T-helper 17 cell (primary cell): ENCODE measurements at regions not wholly inside any gene's neighbourhood (a gene's known extent, or its start where the extent isn't known, plus 50 kb on each side); places are given as distances from the start of the nearest gene placed in this dataset.

ENCODE experiments used
- ATAC-seq: fragments of 150-1000 bp; cut with Tn5 transposase; 2 replicates; pipeline ENCODE4 v1.10.0; 2021; ENCODE audit warnings: mild to moderate bottlenecking, moderate library complexity
- DNase-seq, 3 donors: peaks; one replicate each; pipeline versions ENCODE4 v3.0.0 to v3.0.0-alpha.2; 2020 to 2021
- H3K9me3 ChIP-seq: one replicate; pipeline ENCODE4 v1.7.0; 2013; ENCODE audit warnings: low read length, mild to moderate bottlenecking; ENCODE audit not compliant: control insufficient read depth, poor library complexity, severe bottlenecking
- H3K27ac Mint-ChIP-seq: one replicate; pipeline ENCODE4 v1.8.0; 2022; ENCODE audit warnings: mild to moderate bottlenecking, moderate library complexity, mixed read lengths
- H3K27me3 Mint-ChIP-seq: one replicate; pipeline ENCODE4 v1.8.0; 2022; ENCODE audit warnings: mixed read lengths
- H3K36me3 Mint-ChIP-seq: one replicate; pipeline ENCODE4 v1.8.0; 2022; ENCODE audit warnings: low read depth, mixed read lengths
- H3K4me1 Mint-ChIP-seq: one replicate; pipeline ENCODE4 v1.8.0; 2022; ENCODE audit warnings: mild to moderate bottlenecking, mixed read lengths
- H3K4me3 Mint-ChIP-seq: one replicate; pipeline ENCODE4 v1.8.0; 2022; ENCODE audit warnings: mild to moderate bottlenecking, moderate library complexity, mixed read lengths

DNA sequence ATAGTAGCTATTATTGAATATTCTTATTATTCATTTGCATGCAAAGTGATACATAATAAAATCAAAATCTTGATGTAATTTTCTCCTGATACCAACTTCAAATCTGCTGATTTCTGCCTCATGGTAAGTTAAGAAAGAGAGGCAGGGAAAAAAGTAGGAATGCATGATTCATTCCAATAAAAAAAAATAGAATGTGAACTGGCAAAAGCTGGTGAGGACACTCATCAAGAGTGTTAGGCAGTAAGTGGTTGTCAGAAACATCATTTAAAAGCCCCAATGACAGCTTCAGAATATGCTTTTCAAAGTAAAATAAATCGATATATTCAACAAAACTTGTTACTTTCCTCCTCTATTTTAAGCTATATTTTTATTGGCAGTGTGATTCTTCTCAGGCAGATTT lies 979.1 kb downstream of the TECRL start:
- no peaks in the 10 kb centered on the region for H3K36me3 Mint-ChIP-seq
- H3K27ac Mint-ChIP-seq: no peak overlapping the region
- no peaks in the 10 kb centered on the region for H3K4me1 Mint-ChIP-seq
- H3K27me3 Mint-ChIP-seq: no peaks in the 10 kb centered on the region
- ATAC-seq: no peak
- DNase-seq: no peak
- no peaks in the 10 kb centered on the region for H3K9me3 ChIP-seq
- H3K4me3 Mint-ChIP-seq: no peak overlapping the region

DNA sequence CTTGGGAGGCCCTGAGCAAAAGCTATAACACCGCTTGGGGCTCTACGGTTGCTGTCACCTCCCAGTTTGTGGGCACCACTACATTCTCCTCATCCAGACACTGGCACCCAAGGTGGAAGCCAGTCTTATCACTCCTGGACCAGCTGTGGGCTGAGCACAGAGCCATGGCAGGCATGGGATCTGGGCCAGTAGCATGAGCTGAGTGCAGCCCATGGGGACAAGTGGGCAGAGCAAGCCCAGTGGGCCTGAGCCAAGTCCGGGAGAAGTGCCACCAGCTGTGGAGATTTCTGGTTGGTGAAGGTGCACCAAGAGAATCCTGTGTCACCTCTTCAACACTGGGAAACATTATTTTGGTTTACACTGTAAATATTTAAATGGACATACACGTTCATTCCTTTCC lies 1013.0 kb downstream of the TECRL start:
- Mint-ChIP-seq H3K4me3 (no peak overlapping the region), H3K27ac (no peak overlapping the region), H3K36me3 (no peaks in the 10 kb centered on the region), H3K27me3 (no peaks in the 10 kb centered on the region), H3K4me1 (no peaks in the 10 kb centered on the region)
- DNase-seq (no peak), ATAC-seq (no peak)
- H3K9me3 ChIP-seq: peaks cover 4% of the 10 kb centered on the region

DNA sequence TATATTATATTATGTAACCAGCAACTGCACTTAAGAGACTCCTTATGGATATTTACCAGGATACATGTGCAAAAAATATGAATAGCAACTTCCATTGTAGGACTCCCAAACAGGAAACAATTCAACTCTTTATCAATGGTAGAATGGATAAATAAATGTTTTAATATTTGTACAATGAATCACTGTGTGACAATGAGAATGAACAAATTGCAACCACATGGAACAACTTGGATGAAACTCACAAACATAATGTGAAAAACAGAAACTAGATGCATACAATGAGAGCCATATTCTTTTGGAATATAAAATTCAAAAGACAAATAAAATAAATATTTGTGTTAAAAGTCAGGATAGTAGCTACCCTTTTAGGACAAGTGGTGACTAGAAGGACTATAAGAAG lies 1015.7 kb downstream of the TECRL start:
- DNase-seq: no peak
- H3K9me3 ChIP-seq: peaks cover 4% of the 10 kb centered on the region
- Mint-ChIP-seq H3K27me3 (no peaks in the 10 kb centered on the region), H3K4me3 (no peak overlapping the region), H3K4me1 (no peaks in the 10 kb centered on the region), H3K36me3 (no peaks in the 10 kb centered on the region), H3K27ac (no peak overlapping the region)
- ATAC-seq: no peak

DNA sequence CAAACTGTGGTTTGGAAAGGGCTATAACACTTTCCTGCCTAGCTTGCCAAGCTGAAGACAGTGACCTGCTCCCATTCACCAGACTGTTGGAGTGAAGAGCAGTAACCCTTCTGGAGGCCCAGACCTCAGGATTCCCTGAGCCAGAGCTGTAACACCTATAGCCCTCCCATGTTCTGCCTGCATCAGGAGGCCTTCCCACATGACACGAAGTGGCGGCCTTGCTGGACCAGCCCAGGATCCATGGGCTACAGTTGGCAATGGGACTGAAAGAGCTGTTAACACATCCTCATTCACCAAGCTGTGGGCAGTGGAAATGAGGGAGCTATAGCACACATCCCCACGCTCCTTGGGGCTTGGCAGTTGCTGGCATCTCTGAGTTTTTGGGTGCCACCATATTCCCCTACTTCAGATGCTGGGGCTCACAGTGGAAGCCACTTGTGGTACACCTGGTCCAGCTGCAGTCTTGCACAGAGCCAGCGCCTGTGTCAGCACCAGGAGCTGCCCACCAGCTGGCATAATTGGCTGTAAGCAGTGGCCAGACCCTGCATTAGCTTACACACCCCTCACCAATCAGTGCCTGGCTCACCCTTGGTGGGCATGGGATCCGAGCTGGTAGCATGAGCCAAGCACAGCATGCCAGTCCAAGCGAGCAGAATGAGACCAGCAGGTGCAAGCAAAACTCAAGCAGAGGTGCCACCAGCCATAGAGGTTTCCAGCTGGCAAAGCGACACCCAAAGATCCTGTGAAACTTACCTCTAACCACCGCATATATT lies 1029.3 kb downstream of the TECRL start:
- H3K36me3 Mint-ChIP-seq: no peaks in the 10 kb centered on the region
- no peaks in the 10 kb centered on the region for H3K9me3 ChIP-seq
- no peaks in the 10 kb centered on the region for H3K27me3 Mint-ChIP-seq
- no peak for DNase-seq
- H3K4me1 Mint-ChIP-seq: no peaks in the 10 kb centered on the region
- no peak overlapping the region for H3K4me3 Mint-ChIP-seq
- H3K27ac Mint-ChIP-seq: no peak overlapping the region
- ATAC-seq: no peak

DNA sequence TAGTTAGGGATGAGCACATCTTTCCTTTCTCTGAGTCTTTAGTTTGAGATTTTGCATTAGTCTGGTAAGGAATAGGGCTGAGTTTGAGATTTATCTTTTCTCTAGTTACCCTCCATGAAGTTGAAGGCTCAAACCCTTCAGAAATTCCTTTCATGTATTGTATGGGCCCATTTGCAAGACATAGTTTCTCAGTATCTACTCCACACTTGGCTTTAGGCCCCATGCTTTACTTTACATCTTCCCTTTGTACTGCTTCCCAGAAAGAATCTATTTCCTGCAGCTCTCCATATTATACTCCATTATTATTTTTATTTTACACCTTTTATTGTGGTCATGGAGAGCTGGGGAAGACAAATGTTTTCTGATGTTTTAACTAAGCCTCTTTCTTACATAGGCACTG lies 1038.2 kb downstream of the TECRL start:
- no peak overlapping the region for H3K27ac Mint-ChIP-seq
- no peak overlapping the region for H3K4me3 Mint-ChIP-seq
- no peaks in the 10 kb centered on the region for H3K9me3 ChIP-seq
- no peak for ATAC-seq
- no peaks in the 10 kb centered on the region for H3K4me1 Mint-ChIP-seq
- H3K36me3 Mint-ChIP-seq: no peaks in the 10 kb centered on the region
- no peak for DNase-seq
- no peaks in the 10 kb centered on the region for H3K27me3 Mint-ChIP-seq

DNA sequence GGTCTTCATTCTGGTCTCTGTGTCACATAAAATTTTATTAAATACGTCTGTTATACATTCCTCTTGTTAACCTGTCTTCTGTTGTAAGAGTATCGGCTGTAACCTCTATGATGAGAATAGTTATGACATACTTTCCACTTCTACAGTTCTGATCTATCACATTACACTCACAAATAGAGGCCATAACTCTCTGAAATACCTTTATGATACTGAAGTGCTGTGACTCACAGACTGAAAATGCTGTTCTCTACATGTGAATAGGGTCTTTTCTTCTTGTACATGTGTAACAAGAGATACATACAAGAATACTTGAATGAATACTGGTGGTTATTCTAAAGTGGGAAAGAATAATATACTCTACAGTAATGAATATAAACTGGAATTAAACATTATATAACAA lies 1047.6 kb downstream of the TECRL start:
- no peak for ATAC-seq
- no peak overlapping the region for H3K27ac Mint-ChIP-seq
- DNase-seq: no peak
- no peaks in the 10 kb centered on the region for H3K4me1 Mint-ChIP-seq
- no peak overlapping the region for H3K4me3 Mint-ChIP-seq
- H3K9me3 ChIP-seq: no peaks in the 10 kb centered on the region
- H3K27me3 Mint-ChIP-seq: no peaks in the 10 kb centered on the region
- no peaks in the 10 kb centered on the region for H3K36me3 Mint-ChIP-seq

DNA sequence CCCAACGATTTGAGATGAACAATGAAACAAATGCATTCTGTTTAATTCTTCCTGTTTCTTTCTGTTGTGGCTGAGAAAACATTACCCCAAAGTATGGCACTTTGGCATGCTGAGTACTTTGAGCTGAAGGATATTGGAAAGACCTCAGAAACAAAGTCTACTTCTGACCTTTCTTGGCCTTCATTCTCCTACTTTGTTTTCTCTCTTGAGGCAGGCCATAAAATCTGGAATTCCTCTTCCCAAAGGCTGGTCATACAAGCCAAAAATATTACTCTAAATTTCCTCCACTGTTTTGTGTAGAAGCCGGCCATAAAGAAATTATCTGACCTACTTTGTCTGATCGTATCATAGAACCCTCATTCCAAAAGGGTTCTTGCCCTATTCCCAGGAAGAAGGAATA lies 1048.2 kb downstream of the TECRL start:
- Mint-ChIP-seq H3K27me3 (no peaks in the 10 kb centered on the region), H3K4me3 (no peak overlapping the region), H3K36me3 (no peaks in the 10 kb centered on the region), H3K27ac (no peak overlapping the region), H3K4me1 (no peaks in the 10 kb centered on the region)
- ATAC-seq (no peak), DNase-seq (no peak)
- no peaks in the 10 kb centered on the region for H3K9me3 ChIP-seq

DNA sequence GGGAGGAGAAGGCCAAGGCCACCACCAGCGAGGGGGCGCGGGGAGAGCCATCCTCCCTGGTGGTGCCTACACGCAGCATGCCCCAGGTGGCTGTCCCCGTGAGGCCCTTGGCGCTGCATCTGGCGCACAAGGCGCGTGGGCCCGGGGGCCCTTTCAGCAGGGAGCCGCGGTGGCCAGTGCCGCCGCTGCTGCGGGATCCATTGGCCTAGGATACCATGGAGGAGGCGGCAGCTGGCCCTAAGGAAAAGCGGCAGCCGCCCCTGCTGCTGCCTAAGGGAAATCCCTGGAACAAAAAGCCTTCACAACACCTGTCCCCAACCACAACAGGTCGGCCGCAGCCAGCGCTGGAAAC lies 1059.6 kb downstream of the TECRL start:
- H3K36me3 Mint-ChIP-seq: no peaks in the 10 kb centered on the region

DNA sequence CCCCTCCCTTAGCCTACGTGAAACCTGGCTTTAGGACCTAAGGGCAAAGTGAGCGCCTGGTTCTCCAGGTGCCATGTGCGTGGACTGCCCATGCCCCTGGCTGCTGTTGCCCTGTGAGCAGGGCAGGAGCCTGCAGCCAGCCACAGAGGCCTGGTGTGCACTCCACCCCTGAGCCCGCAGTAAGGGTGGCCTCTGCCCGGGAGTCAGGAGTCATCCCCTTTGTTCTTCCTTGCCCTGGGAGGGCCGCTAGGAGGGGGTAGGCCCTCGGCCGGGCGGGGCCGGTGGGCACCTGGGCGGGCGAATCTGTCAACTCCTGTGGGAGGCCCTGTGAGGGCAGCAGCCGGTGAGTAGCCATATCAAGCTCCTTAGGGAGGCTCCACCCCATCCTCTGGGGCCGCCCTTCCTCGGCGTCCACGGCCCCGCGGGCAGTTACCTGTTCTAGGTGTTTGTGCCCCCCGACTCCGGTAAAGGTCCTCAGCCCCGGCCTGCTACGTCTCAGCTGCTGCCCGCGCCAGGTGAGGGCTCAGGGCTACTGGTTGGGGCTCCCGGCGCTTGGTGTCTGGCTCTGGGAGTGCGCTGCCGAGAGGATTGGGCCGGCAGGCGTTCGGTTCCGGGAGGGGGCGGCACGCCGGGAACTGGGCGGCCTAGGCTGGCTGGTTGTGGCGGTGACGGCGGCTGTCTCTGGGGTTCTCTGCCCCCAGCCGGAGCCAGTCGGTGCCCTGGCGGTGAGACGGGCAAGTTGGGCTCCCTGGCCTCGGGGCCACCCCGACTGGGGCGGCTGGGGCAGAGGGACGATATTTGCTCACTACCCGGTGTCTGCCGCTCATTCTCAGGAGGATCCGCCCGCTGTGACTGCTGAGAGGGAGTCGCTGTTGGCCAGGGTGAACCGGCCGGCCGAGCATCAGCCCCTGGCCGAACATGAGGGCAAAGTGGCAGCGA lies 1060.2 kb downstream of the TECRL start:
- Mint-ChIP-seq H3K27me3 (no peaks in the 10 kb centered on the region), H3K27ac (no peak overlapping the region), H3K4me3 (no peak overlapping the region), H3K4me1 (no peaks in the 10 kb centered on the region), H3K36me3 (no peaks in the 10 kb centered on the region)
- H3K9me3 ChIP-seq: no peaks in the 10 kb centered on the region
- ATAC-seq: no peak
- DNase-seq: no peak

More for the DNA sequence above, 1059.6 kb downstream of the TECRL start:
- ATAC-seq: no peak
- Mint-ChIP-seq H3K27me3 (no peaks in the 10 kb centered on the region), H3K4me3 (no peak overlapping the region), H3K27ac (no peak overlapping the region), H3K4me1 (no peaks in the 10 kb centered on the region)
- DNase-seq: no peak
- H3K9me3 ChIP-seq: no peaks in the 10 kb centered on the region

DNA sequence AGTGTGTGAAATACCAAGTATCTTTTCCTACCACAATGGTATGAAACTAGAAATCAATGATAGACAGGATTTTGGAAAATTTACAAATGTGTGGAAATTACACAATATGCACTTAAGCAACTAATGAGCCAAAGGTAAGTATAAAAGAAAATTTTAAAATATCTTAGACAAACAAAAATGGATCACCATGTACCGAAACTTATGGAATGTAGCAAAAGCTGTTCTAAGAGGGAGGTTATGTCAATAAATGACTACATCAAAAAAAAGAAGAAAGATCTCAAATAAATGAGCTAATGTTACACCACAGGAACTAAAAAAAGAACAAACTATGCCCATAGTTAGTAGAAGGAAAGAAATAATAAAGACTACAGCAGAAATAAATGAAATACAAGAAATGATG lies 1084.1 kb downstream of the TECRL start:
- no peaks in the 10 kb centered on the region for H3K27me3 Mint-ChIP-seq
- H3K27ac Mint-ChIP-seq: no peak overlapping the region
- H3K4me1 Mint-ChIP-seq: no peaks in the 10 kb centered on the region
- ATAC-seq (no peak), DNase-seq (no peak)
- H3K36me3 Mint-ChIP-seq: no peaks in the 10 kb centered on the region
- no peaks in the 10 kb centered on the region for H3K9me3 ChIP-seq
- no peak overlapping the region for H3K4me3 Mint-ChIP-seq

DNA sequence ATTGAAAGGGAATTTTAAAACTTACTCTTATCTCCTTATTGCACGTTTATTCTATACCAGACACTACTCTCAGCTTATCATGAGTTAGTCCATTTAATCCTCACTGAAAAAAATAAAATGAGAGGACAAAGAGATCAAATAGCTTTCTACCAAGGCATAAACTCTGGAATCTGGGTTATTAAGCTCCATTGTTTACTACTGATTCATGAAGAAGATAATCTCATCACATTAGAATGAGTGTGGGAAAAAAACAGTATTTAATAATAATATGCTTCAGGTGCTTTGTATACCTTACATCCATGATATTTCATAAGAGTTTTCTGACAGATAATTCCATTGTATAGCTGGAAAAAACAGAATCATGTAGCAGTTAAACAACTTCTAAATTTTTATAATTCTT lies 1092.6 kb downstream of the TECRL start:
- Mint-ChIP-seq H3K27me3 (no peaks in the 10 kb centered on the region), H3K4me3 (no peak overlapping the region), H3K27ac (no peak overlapping the region), H3K4me1 (no peaks in the 10 kb centered on the region), H3K36me3 (no peaks in the 10 kb centered on the region)
- DNase-seq: no peak
- ATAC-seq: no peak
- H3K9me3 ChIP-seq: no peaks in the 10 kb centered on the region

DNA sequence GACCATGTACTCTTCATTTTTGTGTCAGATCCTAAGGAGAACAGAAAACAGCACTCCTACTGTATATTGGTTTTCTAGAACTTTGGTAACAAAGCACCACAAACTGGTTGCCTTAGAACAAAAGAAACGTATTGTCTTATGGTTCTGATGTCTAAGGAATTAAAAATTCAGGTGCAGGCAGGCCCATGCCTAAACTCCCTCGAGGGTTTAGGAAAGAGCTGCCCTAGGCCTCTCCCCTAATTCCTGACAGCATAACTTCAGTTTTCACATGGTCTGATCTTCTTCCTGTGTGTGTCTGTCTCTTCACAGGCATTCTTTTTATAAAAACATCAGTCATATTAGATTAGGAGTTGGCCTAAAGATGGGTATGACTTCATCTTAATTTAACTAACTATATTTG lies 1093.6 kb downstream of the TECRL start:
- Mint-ChIP-seq H3K27me3 (no peaks in the 10 kb centered on the region), H3K27ac (no peak overlapping the region), H3K36me3 (no peaks in the 10 kb centered on the region), H3K4me3 (no peak overlapping the region), H3K4me1 (no peaks in the 10 kb centered on the region)
- DNase-seq: no peak
- ATAC-seq: no peak
- H3K9me3 ChIP-seq: no peaks in the 10 kb centered on the region

DNA sequence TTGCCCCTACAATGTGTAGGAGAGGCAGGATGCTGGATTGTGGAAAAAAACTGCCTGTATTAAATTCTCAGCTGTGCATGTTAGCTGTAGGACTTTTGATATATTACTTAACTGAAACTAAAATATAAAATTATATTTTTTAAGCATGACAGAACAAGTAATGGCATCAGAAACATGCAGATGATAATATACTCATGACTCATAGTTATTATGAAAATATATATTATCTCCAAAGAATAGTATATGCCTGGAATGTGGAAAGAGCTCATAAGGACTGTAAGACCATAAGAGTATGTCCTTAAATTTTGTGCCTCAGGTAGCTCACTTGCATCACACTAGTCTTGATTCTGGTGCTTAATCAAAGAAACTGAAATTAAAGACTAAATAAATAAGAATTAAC lies 1100.6 kb downstream of the TECRL start:
- no peaks in the 10 kb centered on the region for H3K27me3 Mint-ChIP-seq
- ATAC-seq (no peak), DNase-seq (no peak)
- H3K9me3 ChIP-seq: no peaks in the 10 kb centered on the region
- H3K4me1 Mint-ChIP-seq: no peaks in the 10 kb centered on the region
- no peaks in the 10 kb centered on the region for H3K36me3 Mint-ChIP-seq
- no peak overlapping the region for H3K27ac Mint-ChIP-seq
- H3K4me3 Mint-ChIP-seq: no peak overlapping the region

DNA sequence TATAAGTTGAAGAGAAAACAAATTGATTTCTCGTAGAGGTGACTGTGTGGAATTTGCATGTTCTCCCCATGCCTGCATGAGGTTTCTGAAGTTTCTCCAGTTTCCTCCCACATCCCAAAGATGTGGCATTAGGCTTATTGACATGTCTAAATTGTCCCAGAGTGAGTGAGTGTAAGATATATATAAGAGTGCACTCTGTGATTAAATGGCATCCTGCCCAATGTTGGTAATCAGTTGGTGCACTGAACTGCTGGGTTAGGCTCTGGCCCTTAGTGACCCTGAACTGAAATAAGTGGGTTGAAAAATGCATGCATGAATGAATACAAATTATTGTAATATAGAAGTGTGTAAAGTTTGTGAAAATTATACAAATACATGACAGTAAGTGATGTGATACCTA lies 1106.5 kb downstream of the TECRL start:
- H3K27ac Mint-ChIP-seq: no peak overlapping the region
- no peak for ATAC-seq

More for the DNA sequence above, 1106.5 kb downstream of the TECRL start:
- Mint-ChIP-seq H3K4me1 (no peaks in the 10 kb centered on the region), H3K36me3 (no peaks in the 10 kb centered on the region), H3K4me3 (no peak overlapping the region), H3K27me3 (no peaks in the 10 kb centered on the region)
- no peaks in the 10 kb centered on the region for H3K9me3 ChIP-seq
- DNase-seq: no peak
